ENCODE measurements at regions not wholly inside any gene's neighbourhood (a gene's known extent, or its start where the extent isn't known, plus 50 kb on each side); places are given as distances from the start of the nearest gene placed in this dataset.

DNA sequence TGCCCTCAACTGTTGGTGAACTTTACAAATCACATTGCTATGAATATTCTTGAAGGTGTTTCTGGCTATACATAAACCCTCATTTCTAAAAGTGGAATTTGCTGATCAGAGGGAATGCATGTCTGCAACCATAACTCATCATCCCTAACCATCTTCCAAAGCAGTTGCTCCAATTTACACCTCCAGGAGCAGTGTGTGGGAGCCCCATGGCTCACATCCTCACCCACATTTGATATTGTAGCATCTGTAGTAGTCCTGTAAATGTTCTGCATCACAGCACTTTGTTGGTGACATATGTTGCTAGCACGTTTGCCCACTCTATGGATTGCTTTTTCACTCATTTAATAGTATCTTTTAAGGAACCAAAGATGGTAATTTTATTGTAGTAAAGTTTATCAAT lies 183.8 kb upstream of the SMLR1 start:
- TF ChIP-seq, protein P1, sequence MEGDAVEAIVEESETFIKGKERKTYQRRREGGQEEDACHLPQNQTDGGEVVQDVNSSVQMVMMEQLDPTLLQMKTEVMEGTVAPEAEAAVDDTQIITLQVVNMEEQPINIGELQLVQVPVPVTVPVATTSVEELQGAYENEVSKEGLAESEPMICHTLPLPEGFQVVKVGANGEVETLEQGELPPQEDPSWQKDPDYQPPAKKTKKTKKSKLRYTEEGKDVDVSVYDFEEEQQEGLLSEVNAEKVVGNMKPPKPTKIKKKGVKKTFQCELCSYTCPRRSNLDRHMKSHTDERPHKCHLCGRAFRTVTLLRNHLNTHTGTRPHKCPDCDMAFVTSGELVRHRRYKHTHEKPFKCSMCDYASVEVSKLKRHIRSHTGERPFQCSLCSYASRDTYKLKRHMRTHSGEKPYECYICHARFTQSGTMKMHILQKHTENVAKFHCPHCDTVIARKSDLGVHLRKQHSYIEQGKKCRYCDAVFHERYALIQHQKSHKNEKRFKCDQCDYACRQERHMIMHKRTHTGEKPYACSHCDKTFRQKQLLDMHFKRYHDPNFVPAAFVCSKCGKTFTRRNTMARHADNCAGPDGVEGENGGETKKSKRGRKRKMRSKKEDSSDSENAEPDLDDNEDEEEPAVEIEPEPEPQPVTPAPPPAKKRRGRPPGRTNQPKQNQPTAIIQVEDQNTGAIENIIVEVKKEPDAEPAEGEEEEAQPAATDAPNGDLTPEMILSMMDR (IDR thresholded peaks at IDR 0.05): no peak
- TF ChIP-seq POLR2A (IDR thresholded peaks at IDR 0.05): no peak
